WI38 (cell line): ENCODE measurements at regions not wholly inside any gene's neighbourhood (a gene's known extent, or its start where the extent isn't known, plus 50 kb on each side); places are given as distances from the start of the nearest gene placed in this dataset.
"Not testable (repeated sequence)": the region's sequence is repeated elsewhere in the genome, so short reads cannot be mapped to it uniquely, and the experiment has no call there.

Experiments
- H3K4me3 ChIP-seq: 2 replicates; pipeline ENCODE4 v1.5.1; 2011; ENCODE audit warnings: low read depth, mild to moderate bottlenecking, control low read depth, low read length
- TF ChIP-seq, protein P1 (sequence below): IDR thresholded peaks from 2 replicates; pipeline ENCODE4 v1.5.1; 2012; ENCODE audit warnings: low read depth, mild to moderate bottlenecking, control low read depth, low read length

DNA sequence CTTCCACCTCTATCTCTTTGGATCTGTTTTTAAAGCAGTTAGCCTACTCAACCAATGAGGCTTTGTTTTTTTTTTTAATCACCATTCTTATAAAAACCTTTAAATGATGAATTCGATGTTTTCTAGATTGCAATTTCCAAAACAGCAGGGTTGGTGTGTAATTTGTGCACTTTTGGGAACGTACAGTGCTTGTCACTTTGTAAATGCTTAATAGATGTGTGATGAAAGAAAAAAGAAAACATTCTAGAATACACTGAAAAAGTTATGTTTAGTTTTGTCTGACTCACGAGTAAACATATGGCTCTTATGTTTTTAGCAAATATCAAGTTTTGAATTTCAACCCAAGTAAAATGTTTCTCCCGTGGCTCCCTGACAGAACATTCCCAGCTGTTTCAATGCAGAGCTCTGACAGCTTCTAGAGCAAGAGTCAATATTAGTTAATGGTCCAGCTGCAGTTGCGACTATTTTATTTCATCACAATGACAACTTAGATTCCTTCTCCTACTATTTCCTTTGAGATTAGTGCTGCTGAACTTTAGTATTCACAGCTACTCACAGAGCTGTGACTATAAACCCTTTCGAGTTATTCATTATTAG is 362.5 kb upstream of the ADAMTS5 start:
- TF ChIP-seq, protein P1, sequence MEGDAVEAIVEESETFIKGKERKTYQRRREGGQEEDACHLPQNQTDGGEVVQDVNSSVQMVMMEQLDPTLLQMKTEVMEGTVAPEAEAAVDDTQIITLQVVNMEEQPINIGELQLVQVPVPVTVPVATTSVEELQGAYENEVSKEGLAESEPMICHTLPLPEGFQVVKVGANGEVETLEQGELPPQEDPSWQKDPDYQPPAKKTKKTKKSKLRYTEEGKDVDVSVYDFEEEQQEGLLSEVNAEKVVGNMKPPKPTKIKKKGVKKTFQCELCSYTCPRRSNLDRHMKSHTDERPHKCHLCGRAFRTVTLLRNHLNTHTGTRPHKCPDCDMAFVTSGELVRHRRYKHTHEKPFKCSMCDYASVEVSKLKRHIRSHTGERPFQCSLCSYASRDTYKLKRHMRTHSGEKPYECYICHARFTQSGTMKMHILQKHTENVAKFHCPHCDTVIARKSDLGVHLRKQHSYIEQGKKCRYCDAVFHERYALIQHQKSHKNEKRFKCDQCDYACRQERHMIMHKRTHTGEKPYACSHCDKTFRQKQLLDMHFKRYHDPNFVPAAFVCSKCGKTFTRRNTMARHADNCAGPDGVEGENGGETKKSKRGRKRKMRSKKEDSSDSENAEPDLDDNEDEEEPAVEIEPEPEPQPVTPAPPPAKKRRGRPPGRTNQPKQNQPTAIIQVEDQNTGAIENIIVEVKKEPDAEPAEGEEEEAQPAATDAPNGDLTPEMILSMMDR, result no peak
- no peak overlapping the region for H3K4me3 ChIP-seq

DNA sequence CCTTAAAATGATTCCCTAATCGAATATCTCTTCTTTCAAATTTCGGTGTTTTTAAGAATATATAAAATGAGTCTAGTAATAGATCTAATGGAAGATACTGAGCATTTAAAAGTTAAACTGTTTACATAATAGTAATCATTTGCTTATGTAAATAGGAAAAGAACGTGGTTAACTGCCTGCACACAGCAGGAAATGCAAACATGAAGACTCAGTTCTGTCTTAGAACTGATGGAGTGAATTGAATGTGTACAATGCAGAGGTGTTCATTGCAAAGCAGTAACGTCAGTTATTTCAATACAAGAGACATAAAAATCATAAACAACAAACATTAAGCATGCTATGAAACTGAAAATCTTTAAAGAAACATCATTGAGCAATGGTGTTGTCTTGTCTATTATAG is 359.4 kb upstream of the ADAMTS5 start:
- TF ChIP-seq, protein P1, result no peak
- H3K4me3 ChIP-seq, result no peak overlapping the region

DNA sequence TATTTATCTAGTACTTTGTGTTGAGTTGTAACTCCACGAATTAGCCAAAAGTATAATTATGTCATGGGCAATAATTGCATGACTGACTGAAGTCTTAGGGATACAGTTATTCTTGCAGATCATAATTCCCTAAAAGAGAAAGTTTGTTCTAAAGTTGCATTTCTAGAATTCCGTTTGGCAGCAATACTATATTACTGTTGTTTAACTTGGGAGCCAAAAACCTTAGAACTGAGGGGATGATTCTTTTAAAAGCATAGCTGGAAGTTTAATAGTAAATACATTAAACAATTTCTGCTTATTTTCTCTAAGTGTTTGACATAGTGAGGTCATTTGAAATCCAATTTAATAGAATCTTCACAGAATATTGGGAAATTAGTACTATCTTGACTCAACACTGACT is 356.4 kb upstream of the ADAMTS5 start:
- H3K4me3 ChIP-seq, result no peak overlapping the region
- TF ChIP-seq, protein P1, result no peak

DNA sequence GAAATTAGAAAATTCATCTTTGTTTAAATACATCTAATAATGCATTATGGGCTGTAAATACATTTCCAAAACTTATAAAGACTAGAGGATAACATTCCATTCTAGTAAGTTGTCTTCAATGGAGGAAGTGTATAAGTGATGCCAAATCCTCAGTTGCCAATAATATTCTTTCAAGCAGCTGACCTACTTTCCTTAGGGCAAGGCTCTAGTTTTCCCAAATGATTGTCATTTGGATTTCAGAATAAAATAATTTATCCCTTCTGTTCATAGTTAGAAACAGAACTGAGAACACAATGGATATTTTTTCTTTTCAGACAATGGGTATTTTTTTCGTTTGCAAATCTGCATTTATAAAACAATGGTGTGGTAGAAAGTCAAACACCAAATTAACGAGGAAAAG is 354.9 kb upstream of the ADAMTS5 start:
- TF ChIP-seq, protein P1, result no peak
- H3K4me3 ChIP-seq, result no peak overlapping the region

DNA sequence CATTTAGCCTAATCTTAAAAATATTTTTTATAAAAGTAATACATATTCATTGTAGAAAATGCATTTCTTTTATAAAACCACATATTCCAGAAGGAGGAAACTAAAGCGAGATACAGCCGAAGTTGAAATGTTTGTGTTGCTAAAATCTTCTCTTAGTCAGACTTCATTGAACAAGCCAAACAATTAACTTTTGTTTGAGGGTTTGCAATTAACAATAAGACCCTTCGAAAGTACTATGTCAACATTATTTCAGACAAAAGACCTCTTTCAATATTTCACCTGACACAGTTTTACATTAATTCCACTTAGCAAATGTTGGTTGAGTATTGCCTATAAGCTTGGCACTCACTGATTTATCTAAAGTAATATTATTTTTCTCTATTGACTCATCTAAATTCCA is 354.0 kb upstream of the ADAMTS5 start:
- H3K4me3 ChIP-seq, result no peak overlapping the region
- TF ChIP-seq, protein P1, result no peak

DNA sequence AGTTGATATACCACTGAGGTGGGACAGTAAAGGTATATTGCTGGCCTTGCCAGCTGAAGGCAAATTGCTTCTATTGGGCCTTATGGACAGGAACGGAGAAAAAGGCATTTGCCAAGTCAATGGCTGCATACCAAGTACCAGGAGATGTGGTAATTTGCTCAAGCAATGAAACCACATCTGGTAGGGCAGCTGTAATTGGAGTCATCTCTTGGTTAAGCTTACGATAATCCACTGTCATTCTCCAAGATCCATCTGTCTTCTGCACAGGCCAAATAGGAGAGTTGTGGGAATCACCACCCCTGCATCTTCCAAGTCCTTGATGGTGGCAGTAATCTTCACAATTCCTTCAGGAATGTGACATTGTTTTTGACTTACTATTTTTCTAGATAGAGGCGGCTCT is 350.7 kb upstream of the ADAMTS5 start:
- H3K4me3 ChIP-seq, result not testable (repeated sequence)

DNA sequence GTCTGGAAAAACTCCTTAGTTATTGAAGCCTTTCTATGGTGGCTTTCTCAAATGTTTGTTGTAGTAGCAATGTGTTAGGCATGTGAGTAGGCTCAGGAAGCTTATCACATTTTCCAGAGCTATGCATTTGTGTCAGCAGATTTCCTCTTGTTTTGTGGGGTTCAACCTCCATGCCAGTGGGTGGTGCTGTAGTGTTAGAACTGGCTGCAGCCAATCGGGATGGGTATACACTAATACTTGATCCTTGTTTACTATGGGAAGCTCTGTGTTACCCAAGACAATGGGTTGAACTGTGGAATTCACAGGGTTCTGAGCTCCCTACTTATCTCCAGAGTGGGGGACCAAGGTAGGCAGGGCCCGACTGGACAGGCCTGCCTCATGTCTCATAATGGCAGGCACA is 348.5 kb upstream of the ADAMTS5 start:
- H3K4me3 ChIP-seq, result no peak overlapping the region
- TF ChIP-seq, protein P1, result no peak

DNA sequence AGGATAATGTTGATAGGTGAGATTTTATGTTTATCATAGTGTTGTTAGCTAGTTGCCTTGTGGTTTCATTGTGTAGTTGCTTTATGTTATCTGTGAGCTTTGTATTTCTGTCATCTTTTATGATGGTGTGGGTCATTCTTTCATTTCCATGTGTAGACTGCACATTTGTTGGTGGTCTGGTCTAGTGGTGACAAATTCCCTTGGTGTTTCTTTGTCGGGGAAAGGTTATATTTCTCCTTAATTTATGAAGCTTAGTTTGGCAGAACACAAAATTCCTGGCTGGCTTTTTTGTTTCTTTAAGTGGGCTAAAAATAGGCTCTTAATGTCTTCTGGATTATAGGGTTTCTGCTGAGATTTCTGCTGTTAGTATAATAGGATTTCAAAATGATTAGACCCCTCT is 347.2 kb upstream of the ADAMTS5 start:
- TF ChIP-seq, protein P1, result no peak
- no peak overlapping the region for H3K4me3 ChIP-seq
